ENCODE measurements at regions not wholly inside any gene's neighbourhood (a gene's known extent, or its start where the extent isn't known, plus 50 kb on each side); places are given as distances from the start of the nearest gene placed in this dataset.

- Histone ChIP-seq H3K27ac (ENCODE audit: control insufficient read depth, insufficient read depth, low read length) (no peak overlapping the region), H3K9ac (ENCODE audit: control insufficient read depth, extremely low read depth, insufficient read depth, low read length) (no peak overlapping the region), H3K36me3 (ENCODE audit: control insufficient read depth in 2 of 2, extremely low read depth in 1 of 2, insufficient read depth in 2 of 2, low read length in 2 of 2) (no peaks in the 10 kb centered on the region), H3K9me3 (ENCODE audit: control insufficient read depth, low read depth, low read length) (no peaks in the 10 kb centered on the region), H4K20me1 (ENCODE audit: control insufficient read depth, extremely low read depth, insufficient read depth, low read length) (no peaks in the 10 kb centered on the region), H3K79me2 (ENCODE audit: control insufficient read depth, insufficient read depth, low read length) (no peaks in the 10 kb centered on the region), H3K4me1 (ENCODE audit: control insufficient read depth, extremely low read depth, insufficient read depth, low read length) (no peaks in the 10 kb centered on the region), H3K4me3 (ENCODE audit: control insufficient read depth in 2 of 3, extremely low read depth in 1 of 3, insufficient read depth in 2 of 3, low read depth in 1 of 3, low read length in 3 of 3) (no peak overlapping the region), H3K27me3 (ENCODE audit: control insufficient read depth, extremely low read depth, insufficient read depth, low read length) (no peaks in the 10 kb centered on the region), H3K9me1 (ENCODE audit: control insufficient read depth, extremely low read depth, insufficient read depth, low read length) (no peaks in the 10 kb centered on the region), H2AFZ (ENCODE audit: control insufficient read depth, low read length) (no peak overlapping the region), H3K4me2 (ENCODE audit: control insufficient read depth, extremely low read depth, insufficient read depth, low read depth, low read length) (no peak overlapping the region)
- no peak for TF ChIP-seq EZH2 (IDR thresholded peaks at IDR 0.05; ENCODE audit: low read length)
- no peak for DNase-seq (ENCODE audit: low read depth, low spot score)
- FAIRE-seq = no peak
- dilution Hi-C loops (cut with MboI; ENCODE audit: extremely low pct_ligation_motif_present, low sequenced_read_pairs) = no loop called here
These were observed 546.0 kb upstream of the ARID1B start for GRCh38 chr6:156231026-156231765.

GRCh38 chr6:156219973-156220372, 557.2 kb upstream of the ARID1B start:
- H2AFZ ChIP-seq (ENCODE audit: control insufficient read depth, low read length) = no peak overlapping the region
- H3K27me3 ChIP-seq (ENCODE audit: control insufficient read depth, extremely low read depth, insufficient read depth, low read length) = no peaks in the 10 kb centered on the region
- H3K27ac ChIP-seq (ENCODE audit: control insufficient read depth, insufficient read depth, low read length) = no peak overlapping the region
- FAIRE-seq (no peak), DNase-seq (ENCODE audit: low read depth, low spot score) (no peak)
- H3K36me3 ChIP-seq (ENCODE audit: control insufficient read depth in 2 of 2, extremely low read depth in 1 of 2, insufficient read depth in 2 of 2, low read length in 2 of 2) = no peaks in the 10 kb centered on the region
- TF ChIP-seq CTCF (optimal IDR thresholded peaks at IDR 0.05 in 1 of 3, IDR thresholded peaks at IDR 0.05 in 1 of 3, conservative IDR thresholded peaks at IDR 0.05 in 1 of 3; ENCODE audit: extremely low read depth in 1 of 3, insufficient read depth in 2 of 3, low read length in 3 of 3) (no peak), EZH2 (IDR thresholded peaks at IDR 0.05; ENCODE audit: low read length) (no peak)
- no peaks in the 10 kb centered on the region for H3K4me1 ChIP-seq (ENCODE audit: control insufficient read depth, extremely low read depth, insufficient read depth, low read length)
- no peak overlapping the region for H3K4me2 ChIP-seq (ENCODE audit: control insufficient read depth, extremely low read depth, insufficient read depth, low read depth, low read length)
- dilution Hi-C loops (cut with MboI; ENCODE audit: extremely low pct_ligation_motif_present, low sequenced_read_pairs) = no loop called here
- no peaks in the 10 kb centered on the region for H4K20me1 ChIP-seq (ENCODE audit: control insufficient read depth, extremely low read depth, insufficient read depth, low read length)
- H3K9me1 ChIP-seq (ENCODE audit: control insufficient read depth, extremely low read depth, insufficient read depth, low read length) = no peaks in the 10 kb centered on the region
- H3K4me3 ChIP-seq (ENCODE audit: control insufficient read depth in 2 of 3, extremely low read depth in 1 of 3, insufficient read depth in 2 of 3, low read depth in 1 of 3, low read length in 3 of 3) = no peak overlapping the region
- H3K9ac ChIP-seq (ENCODE audit: control insufficient read depth, extremely low read depth, insufficient read depth, low read length) = no peak overlapping the region
- no peaks in the 10 kb centered on the region for H3K79me2 ChIP-seq (ENCODE audit: control insufficient read depth, insufficient read depth, low read length)
- no peaks in the 10 kb centered on the region for H3K9me3 ChIP-seq (ENCODE audit: control insufficient read depth, low read depth, low read length)

GRCh38 chr6:156205678-156206077, 571.5 kb upstream of the ARID1B start:
- no peak for TF ChIP-seq CTCF (optimal IDR thresholded peaks at IDR 0.05 in 1 of 3, IDR thresholded peaks at IDR 0.05 in 1 of 3, conservative IDR thresholded peaks at IDR 0.05 in 1 of 3; ENCODE audit: extremely low read depth in 1 of 3, insufficient read depth in 2 of 3, low read length in 3 of 3)
- no peak for TF ChIP-seq EZH2 (IDR thresholded peaks at IDR 0.05; ENCODE audit: low read length)
- Histone ChIP-seq H3K4me3 (ENCODE audit: control insufficient read depth in 2 of 3, extremely low read depth in 1 of 3, insufficient read depth in 2 of 3, low read depth in 1 of 3, low read length in 3 of 3) (no peak overlapping the region), H3K79me2 (ENCODE audit: control insufficient read depth, insufficient read depth, low read length) (no peaks in the 10 kb centered on the region), H3K27ac (ENCODE audit: control insufficient read depth, insufficient read depth, low read length) (no peak overlapping the region), H3K9me3 (ENCODE audit: control insufficient read depth, low read depth, low read length) (no peaks in the 10 kb centered on the region), H4K20me1 (ENCODE audit: control insufficient read depth, extremely low read depth, insufficient read depth, low read length) (no peaks in the 10 kb centered on the region), H3K36me3 (ENCODE audit: control insufficient read depth in 2 of 2, extremely low read depth in 1 of 2, insufficient read depth in 2 of 2, low read length in 2 of 2) (no peaks in the 10 kb centered on the region), H3K9me1 (ENCODE audit: control insufficient read depth, extremely low read depth, insufficient read depth, low read length) (no peaks in the 10 kb centered on the region), H3K27me3 (ENCODE audit: control insufficient read depth, extremely low read depth, insufficient read depth, low read length) (no peaks in the 10 kb centered on the region), H3K9ac (ENCODE audit: control insufficient read depth, extremely low read depth, insufficient read depth, low read length) (no peak overlapping the region), H3K4me2 (ENCODE audit: control insufficient read depth, extremely low read depth, insufficient read depth, low read depth, low read length) (no peak overlapping the region), H3K4me1 (ENCODE audit: control insufficient read depth, extremely low read depth, insufficient read depth, low read length) (no peaks in the 10 kb centered on the region), H2AFZ (ENCODE audit: control insufficient read depth, low read length) (no peak overlapping the region)
- DNase-seq (ENCODE audit: low read depth, low spot score) (no peak), FAIRE-seq (no peak)
- dilution Hi-C loops (cut with MboI; ENCODE audit: extremely low pct_ligation_motif_present, low sequenced_read_pairs) = no loop called here

Measured in keratinocyte (primary cell).